MM.1S (cell line): ENCODE measurements at regions not wholly inside any gene's neighbourhood (a gene's known extent, or its start where the extent isn't known, plus 50 kb on each side); places are given as distances from the start of the nearest gene placed in this dataset.

ENCODE experiments used
- EZH2 ChIP-seq: fragments of 300-600 bp; sonication (generic); optimal IDR thresholded peaks from 2 replicates; pipeline ENCODE3; 2017; ENCODE audit warnings: low read depth, mild to moderate bottlenecking, antibody characterized with exemption, low read length, mixed read lengths
- TF ChIP-seq, protein P1 (sequence below): fragments of 300-600 bp; sonication (generic); IDR thresholded peaks from 2 replicates; pipeline ENCODE4 v1.5.1; 2016; ENCODE audit warnings: antibody characterized with exemption, low read length, mixed read lengths

- TF ChIP-seq, protein P1, sequence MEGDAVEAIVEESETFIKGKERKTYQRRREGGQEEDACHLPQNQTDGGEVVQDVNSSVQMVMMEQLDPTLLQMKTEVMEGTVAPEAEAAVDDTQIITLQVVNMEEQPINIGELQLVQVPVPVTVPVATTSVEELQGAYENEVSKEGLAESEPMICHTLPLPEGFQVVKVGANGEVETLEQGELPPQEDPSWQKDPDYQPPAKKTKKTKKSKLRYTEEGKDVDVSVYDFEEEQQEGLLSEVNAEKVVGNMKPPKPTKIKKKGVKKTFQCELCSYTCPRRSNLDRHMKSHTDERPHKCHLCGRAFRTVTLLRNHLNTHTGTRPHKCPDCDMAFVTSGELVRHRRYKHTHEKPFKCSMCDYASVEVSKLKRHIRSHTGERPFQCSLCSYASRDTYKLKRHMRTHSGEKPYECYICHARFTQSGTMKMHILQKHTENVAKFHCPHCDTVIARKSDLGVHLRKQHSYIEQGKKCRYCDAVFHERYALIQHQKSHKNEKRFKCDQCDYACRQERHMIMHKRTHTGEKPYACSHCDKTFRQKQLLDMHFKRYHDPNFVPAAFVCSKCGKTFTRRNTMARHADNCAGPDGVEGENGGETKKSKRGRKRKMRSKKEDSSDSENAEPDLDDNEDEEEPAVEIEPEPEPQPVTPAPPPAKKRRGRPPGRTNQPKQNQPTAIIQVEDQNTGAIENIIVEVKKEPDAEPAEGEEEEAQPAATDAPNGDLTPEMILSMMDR: no peak
- TF ChIP-seq EZH2: no peak
Observed at GRCh38 chr9:7285199-7285598, 514.4 kb downstream of the DMAC1 start.
